Tibial artery (tissue), 4 donors: ENCODE measurements at regions not wholly inside any gene's neighbourhood (a gene's known extent, or its start where the extent isn't known, plus 50 kb on each side); places are given as distances from the start of the nearest gene placed in this dataset.
"Not testable (repeated sequence)": the region's sequence is repeated elsewhere in the genome, so short reads cannot be mapped to it uniquely, and the experiment has no call there.

ENCODE experiments used
- DNase-seq, 2 donors: peaks; one replicate each; pipeline ENCODE4 v3.0.0-alpha.2; 2019
- H3K27ac ChIP-seq, 2 donors: fragments of 200-600 bp; sonication (generic) in 1 of 2; 1 replicate in 1 of 2; 2 replicates in 1 of 2; pipeline ENCODE4 v1.5.1; 2018 to 2019; ENCODE audit warnings: mild to moderate bottlenecking in 1 of 2
- H3K27me3 ChIP-seq, 2 donors: fragments of 200-600 bp; sonication (generic) in 1 of 2; one replicate each; pipeline versions ENCODE4 v1.5.1 to v1.6.0; 2016 to 2019
- H3K36me3 ChIP-seq, 3 donors: fragments of 200-600 bp; sonication (generic) in 2 of 3; one replicate each; pipeline ENCODE4 v1.5.1; 2016 to 2019; ENCODE audit warnings: mild to moderate bottlenecking in 2 of 3
- H3K4me1 ChIP-seq, 4 donors: fragments of 200-600 bp; sonication (generic) in 2 of 4; 1 replicate in 3 of 4; 2 replicates in 1 of 4; pipeline ENCODE4 v1.5.1; 2016 to 2019
- H3K4me3 ChIP-seq, 2 donors: fragments of 200-600 bp; sonication (generic) in 1 of 2; 1 replicate in 1 of 2; 2 replicates in 1 of 2; pipeline ENCODE4 v1.5.1; 2018 to 2019; ENCODE audit warnings: mild to moderate bottlenecking in 2 of 2
- H3K9me3 ChIP-seq, 3 donors: fragments of 200-600 bp; sonication (generic) in 1 of 3; one replicate each; pipeline ENCODE4 v1.5.1; 2016 to 2019
- CTCF ChIP-seq, 2 experiments: fragments of 200-600 bp in 1 of 2; fragments of 450-650 bp in 1 of 2; IDR thresholded peaks; one replicate each; pipeline ENCODE4 v1.5.1; 2017 to 2019; ENCODE audit warnings: antibody characterized with exemption in 2 of 2, mild to moderate bottlenecking in 1 of 2, moderate library complexity in 1 of 2
- intact Hi-C: fragments of 100-400 bp; cut with DNase I; formaldehyde crosslinking; loops from one replicate; pipeline ENCODE4 v1.15.0; 2023; ENCODE audit warnings: low total_unique reads

- H3K36me3 ChIP-seq = no peaks in the 10 kb centered on the region
- DNase-seq = no peak
- H3K4me3 ChIP-seq = no peak overlapping the region
- intact Hi-C loops = no loop called here
- H3K4me1 ChIP-seq = no peaks in the 10 kb centered on the region
- no peaks in the 10 kb centered on the region for H3K9me3 ChIP-seq
- H3K27me3 ChIP-seq = no peaks in the 10 kb centered on the region
- no peak overlapping the region for H3K27ac ChIP-seq
- TF ChIP-seq CTCF (IDR thresholded peaks at IDR 0.05) = no peak
Measured at GRCh38 chr6:61168878-61169277, 1117.1 kb downstream of the KHDRBS2 start.

GRCh38 chr6:61149039-61149438 is 1137.0 kb downstream of the KHDRBS2 start:
- H3K36me3 ChIP-seq, H3K27me3 ChIP-seq, H3K4me1 ChIP-seq, DNase-seq, H3K9me3 ChIP-seq, intact Hi-C loops, H3K27ac ChIP-seq, H3K4me3 ChIP-seq: not testable (repeated sequence)

GRCh38 chr6:61142261-61142660 is 1143.8 kb downstream of the KHDRBS2 start:
- H3K9me3 ChIP-seq, H3K4me1 ChIP-seq, intact Hi-C loops, H3K36me3 ChIP-seq, H3K27ac ChIP-seq, DNase-seq, H3K27me3 ChIP-seq, H3K4me3 ChIP-seq: not testable (repeated sequence)

GRCh38 chr6:61134028-61134427 is 1152.0 kb downstream of the KHDRBS2 start:
- no peaks in the 10 kb centered on the region for H3K36me3 ChIP-seq
- H3K27ac ChIP-seq = no peak overlapping the region
- H3K9me3 ChIP-seq = peaks cover 0 to 2% (median 0%) of the 10 kb centered on the region in 3 donors
- no peak for TF ChIP-seq CTCF (IDR thresholded peaks at IDR 0.05)
- no peaks in the 10 kb centered on the region for H3K27me3 ChIP-seq
- DNase-seq = peak in 1 of 2 donors; percentile 50
- no peaks in the 10 kb centered on the region for H3K4me1 ChIP-seq
- H3K4me3 ChIP-seq = no peak overlapping the region
- intact Hi-C loops = no loop called here

GRCh38 chr6:61114185-61114584 is 1171.8 kb downstream of the KHDRBS2 start:
- H3K27me3 ChIP-seq, H3K4me3 ChIP-seq, H3K9me3 ChIP-seq, H3K27ac ChIP-seq, H3K36me3 ChIP-seq, intact Hi-C loops, H3K4me1 ChIP-seq, DNase-seq: not testable (repeated sequence)

- H3K27ac ChIP-seq, intact Hi-C loops, H3K4me1 ChIP-seq, DNase-seq, H3K27me3 ChIP-seq, H3K4me3 ChIP-seq, H3K9me3 ChIP-seq, H3K36me3 ChIP-seq: not testable (repeated sequence)
Measured at GRCh38 chr6:61107914-61108313, 1178.1 kb downstream of the KHDRBS2 start.

GRCh38 chr6:61103660-61104059 is 1182.4 kb downstream of the KHDRBS2 start:
- DNase-seq, H3K27ac ChIP-seq, H3K4me3 ChIP-seq, H3K36me3 ChIP-seq, H3K4me1 ChIP-seq, H3K9me3 ChIP-seq, H3K27me3 ChIP-seq, intact Hi-C loops: not testable (repeated sequence)

GRCh38 chr6:61100072-61100471 is 1186.0 kb downstream of the KHDRBS2 start:
- Histone ChIP-seq H3K27me3 (no peaks in the 10 kb centered on the region), H3K27ac (no peak overlapping the region), H3K9me3 (no peaks in the 10 kb centered on the region), H3K4me3 (no peak overlapping the region), H3K4me1 (no peaks in the 10 kb centered on the region), H3K36me3 (no peaks in the 10 kb centered on the region)
- no peak for TF ChIP-seq CTCF (IDR thresholded peaks at IDR 0.05)
- intact Hi-C loops = no loop called here
- DNase-seq = no peak

- H3K4me3 ChIP-seq, DNase-seq, H3K9me3 ChIP-seq, H3K4me1 ChIP-seq, intact Hi-C loops, H3K27ac ChIP-seq, H3K27me3 ChIP-seq, H3K36me3 ChIP-seq: not testable (repeated sequence)
Measured at GRCh38 chr6:61099561-61099960, 1186.5 kb downstream of the KHDRBS2 start.

- DNase-seq, H3K4me3 ChIP-seq: not testable (repeated sequence)
Measured at GRCh38 chr6:61087986-61088385, 1198.0 kb downstream of the KHDRBS2 start.

More at GRCh38 chr6:61087986-61088385, 1198.0 kb downstream of the KHDRBS2 start:
- H3K27me3 ChIP-seq, H3K27ac ChIP-seq, H3K36me3 ChIP-seq, intact Hi-C loops, H3K4me1 ChIP-seq, H3K9me3 ChIP-seq: not testable (repeated sequence)
